Smooth muscle cell (in vitro differentiated cells): ENCODE measurements at regions not wholly inside any gene's neighbourhood (a gene's known extent, or its start where the extent isn't known, plus 50 kb on each side); places are given as distances from the start of the nearest gene placed in this dataset.

Experiments used
- DNase-seq: peaks from one replicate; lab custom pipeline; 2025; ENCODE audit not compliant: unreplicated experiment; lab: John Stamatoyannopoulos, UW
- H2AFZ ChIP-seq: fragments of 200-600 bp; sonication (generic); 2 replicates; pipeline ENCODE4 v1.6.0; 2016; ENCODE audit warnings: antibody characterized with exemption, low read depth, mild to moderate bottlenecking
- H3F3A ChIP-seq: fragments of 200-600 bp; sonication (generic); 2 replicates; pipeline ENCODE4 v1.6.0; 2017; ENCODE audit warnings: antibody characterized with exemption, low read depth
- H3K27ac ChIP-seq: fragments of 200-600 bp; sonication (generic); 2 replicates; pipeline ENCODE4 v1.5.1; 2016; ENCODE audit warnings: low read depth, mild to moderate bottlenecking
- H3K27me3 ChIP-seq: fragments of 200-600 bp; sonication (generic); 2 replicates; pipeline ENCODE4 v1.6.1; 2016; ENCODE audit warnings: low read depth, mild to moderate bottlenecking
- H3K36me3 ChIP-seq: fragments of 200-600 bp; sonication (generic); 2 replicates; pipeline ENCODE4 v1.5.1; 2016; ENCODE audit warnings: low read depth
- H3K4me1 ChIP-seq: fragments of 200-600 bp; sonication (generic); 2 replicates; pipeline ENCODE4 v1.5.1; 2016; ENCODE audit warnings: low read depth
- H3K4me2 ChIP-seq: fragments of 200-600 bp; sonication (generic); 2 replicates; pipeline ENCODE4 v1.6.0; 2016; ENCODE audit warnings: mild to moderate bottlenecking
- H3K4me3 ChIP-seq: fragments of 200-600 bp; sonication (generic); 2 replicates; pipeline ENCODE4 v1.5.1; 2016; ENCODE audit warnings: mild to moderate bottlenecking
- H3K79me2 ChIP-seq: fragments of 200-600 bp; sonication (generic); 2 replicates; pipeline ENCODE4 v1.6.0; 2016; ENCODE audit warnings: low read depth, mild to moderate bottlenecking
- H3K9ac ChIP-seq: fragments of 200-600 bp; sonication (generic); 2 replicates; pipeline ENCODE4 v1.6.0; 2016; ENCODE audit warnings: low read depth
- H3K9me3 ChIP-seq: fragments of 200-600 bp; sonication (generic); replicated peaks from 2 replicates; pipeline ENCODE4 v1.5.1; 2016; ENCODE audit warnings: low read depth
- H4K20me1 ChIP-seq: fragments of 200-600 bp; sonication (generic); 2 replicates; pipeline ENCODE4 v1.6.0; 2016; ENCODE audit warnings: low read depth
- whole genome bisulfite sequencing: methylation state at CpG from one replicate; pipeline ENCODE4 v1.1.7; 2016; ENCODE audit warnings: low lambda C conversion rate; 5-methylcytosine and 5-hydroxymethylcytosine counted together
- TF ChIP-seq, protein P1 (sequence below): fragments of 200-600 bp; sonication (generic); IDR thresholded peaks from 2 replicates; pipeline ENCODE4 v1.5.1; 2017; ENCODE audit warnings: borderline replicate concordance, mild to moderate bottlenecking, antibody characterized with exemption; ENCODE audit not compliant: insufficient read depth, poor library complexity, severe bottlenecking

DNA sequence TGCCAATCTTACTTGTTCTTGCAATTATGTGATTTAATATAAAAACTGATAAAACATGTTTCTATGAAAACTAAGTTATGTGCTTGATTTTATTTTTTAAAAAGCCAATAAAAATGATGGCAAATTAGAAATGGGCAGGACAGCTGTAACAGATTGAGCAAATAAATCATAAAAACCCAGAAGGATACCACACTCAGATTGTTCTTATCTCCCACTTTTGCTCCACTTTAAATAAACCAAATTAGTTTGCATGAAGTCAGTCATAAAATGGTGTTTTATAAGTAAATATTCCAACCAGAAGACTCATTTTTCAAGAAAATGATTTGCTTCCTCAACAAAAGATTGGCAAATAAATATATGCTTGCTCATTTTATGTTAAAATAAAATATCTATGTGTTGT lies 307.9 kb upstream of the G2E3 start:
- Histone ChIP-seq H3K27me3 (no peaks in the 10 kb centered on the region), H3K9ac (no peak overlapping the region), H3K4me3 (no peak overlapping the region), H3K4me1 (no peaks in the 10 kb centered on the region), H4K20me1 (no peaks in the 10 kb centered on the region), H3K79me2 (no peaks in the 10 kb centered on the region), H3K9me3 (no peaks in the 10 kb centered on the region), H3K36me3 (no peaks in the 10 kb centered on the region), H2AFZ (no peak overlapping the region), H3K4me2 (no peak overlapping the region), H3K27ac (no peak overlapping the region), H3F3A (no peaks in the 10 kb centered on the region)
- no peak for DNase-seq
- TF ChIP-seq, protein P1, sequence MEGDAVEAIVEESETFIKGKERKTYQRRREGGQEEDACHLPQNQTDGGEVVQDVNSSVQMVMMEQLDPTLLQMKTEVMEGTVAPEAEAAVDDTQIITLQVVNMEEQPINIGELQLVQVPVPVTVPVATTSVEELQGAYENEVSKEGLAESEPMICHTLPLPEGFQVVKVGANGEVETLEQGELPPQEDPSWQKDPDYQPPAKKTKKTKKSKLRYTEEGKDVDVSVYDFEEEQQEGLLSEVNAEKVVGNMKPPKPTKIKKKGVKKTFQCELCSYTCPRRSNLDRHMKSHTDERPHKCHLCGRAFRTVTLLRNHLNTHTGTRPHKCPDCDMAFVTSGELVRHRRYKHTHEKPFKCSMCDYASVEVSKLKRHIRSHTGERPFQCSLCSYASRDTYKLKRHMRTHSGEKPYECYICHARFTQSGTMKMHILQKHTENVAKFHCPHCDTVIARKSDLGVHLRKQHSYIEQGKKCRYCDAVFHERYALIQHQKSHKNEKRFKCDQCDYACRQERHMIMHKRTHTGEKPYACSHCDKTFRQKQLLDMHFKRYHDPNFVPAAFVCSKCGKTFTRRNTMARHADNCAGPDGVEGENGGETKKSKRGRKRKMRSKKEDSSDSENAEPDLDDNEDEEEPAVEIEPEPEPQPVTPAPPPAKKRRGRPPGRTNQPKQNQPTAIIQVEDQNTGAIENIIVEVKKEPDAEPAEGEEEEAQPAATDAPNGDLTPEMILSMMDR, result no peak

DNA sequence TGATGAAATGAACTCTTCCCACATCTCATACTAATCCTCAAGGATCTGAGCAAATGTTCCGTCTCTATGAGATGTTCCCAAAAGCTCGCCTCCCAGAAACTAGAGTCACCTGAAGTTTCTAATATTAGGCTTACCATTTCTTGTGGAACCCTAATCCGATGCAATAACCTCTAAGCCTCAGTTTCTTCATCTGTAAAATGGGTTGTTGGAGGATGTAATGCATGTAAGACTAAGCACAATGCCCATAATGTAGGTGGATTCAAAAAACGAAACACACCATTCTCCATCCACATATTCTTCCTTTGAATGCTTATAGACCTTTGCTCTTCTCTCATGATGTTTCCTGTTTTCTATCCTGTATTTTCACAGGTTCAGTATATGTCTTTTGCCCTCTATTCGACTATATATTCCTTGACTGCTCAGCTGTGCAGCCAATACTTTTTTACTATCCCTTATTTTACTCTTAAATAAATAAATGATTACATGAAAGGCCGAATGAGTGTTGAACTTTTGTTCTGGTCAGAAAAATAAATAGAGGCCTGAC lies 307.3 kb upstream of the G2E3 start:
- H3K27me3 ChIP-seq, result no peaks in the 10 kb centered on the region
- no peak for DNase-seq
- no peak overlapping the region for H3K27ac ChIP-seq
- H3K79me2 ChIP-seq, result no peaks in the 10 kb centered on the region
- H4K20me1 ChIP-seq, result no peaks in the 10 kb centered on the region
- no peak overlapping the region for H2AFZ ChIP-seq
- no peak overlapping the region for H3K4me3 ChIP-seq
- TF ChIP-seq, protein P1, result no peak
- H3K4me2 ChIP-seq, result no peak overlapping the region
- no peaks in the 10 kb centered on the region for H3K4me1 ChIP-seq
- H3F3A ChIP-seq, result no peaks in the 10 kb centered on the region
- H3K36me3 ChIP-seq, result no peaks in the 10 kb centered on the region
- H3K9me3 ChIP-seq, result no peaks in the 10 kb centered on the region
- H3K9ac ChIP-seq, result no peak overlapping the region
- 93% methylated on average over 6 of the region's 6 CpGs for WGBS

DNA sequence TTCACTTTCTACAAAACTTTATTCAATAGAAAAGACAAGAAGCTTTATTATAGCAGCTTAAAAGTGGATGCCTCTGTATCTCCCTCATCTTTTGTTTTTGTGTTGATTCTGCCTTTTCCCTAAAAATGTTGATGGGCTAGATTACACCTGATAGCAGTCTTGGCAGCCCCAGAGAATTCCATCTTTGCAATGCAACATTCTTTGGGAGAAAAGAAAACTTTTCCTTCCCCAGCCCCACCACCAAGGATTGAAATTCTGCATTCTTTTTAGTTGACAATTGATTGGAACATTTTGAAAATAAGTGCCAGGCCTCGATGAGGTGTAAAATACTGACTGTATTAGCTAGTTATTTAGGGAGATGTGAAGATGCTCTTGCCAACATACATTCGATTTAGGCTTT lies 306.8 kb upstream of the G2E3 start:
- H3K4me3 ChIP-seq, result no peak overlapping the region

More for the DNA sequence above, 306.8 kb upstream of the G2E3 start:
- 67% methylated on average over 2 of the region's 2 CpGs for WGBS
- Histone ChIP-seq H4K20me1 (no peaks in the 10 kb centered on the region), H3K79me2 (no peaks in the 10 kb centered on the region), H3K9me3 (no peaks in the 10 kb centered on the region), H3K36me3 (no peaks in the 10 kb centered on the region), H3K9ac (no peak overlapping the region), H3K4me1 (no peaks in the 10 kb centered on the region), H2AFZ (no peak overlapping the region), H3F3A (no peaks in the 10 kb centered on the region), H3K27ac (no peak overlapping the region), H3K4me2 (no peak overlapping the region), H3K27me3 (no peaks in the 10 kb centered on the region)
- DNase-seq, result no peak
- TF ChIP-seq, protein P1, result no peak
